Pons (tissue), 1 donor: ENCODE measurements at regions not wholly inside any gene's neighbourhood (a gene's known extent, or its start where the extent isn't known, plus 50 kb on each side); places are given as distances from the start of the nearest gene placed in this dataset.
"Not testable (repeated sequence)": the region's sequence is repeated elsewhere in the genome, so short reads cannot be mapped to it uniquely, and the experiment has no call there.

Experiments
- DNase-seq: peaks from one replicate; pipeline ENCODE4 v3.0.0-alpha.2; 2016; ENCODE audit warnings: low spot score

- not testable (repeated sequence) for DNase-seq
Observed at GRCh38 chr10:109809954-109810353, 113.4 kb downstream of the XPNPEP1 start.

DNA sequence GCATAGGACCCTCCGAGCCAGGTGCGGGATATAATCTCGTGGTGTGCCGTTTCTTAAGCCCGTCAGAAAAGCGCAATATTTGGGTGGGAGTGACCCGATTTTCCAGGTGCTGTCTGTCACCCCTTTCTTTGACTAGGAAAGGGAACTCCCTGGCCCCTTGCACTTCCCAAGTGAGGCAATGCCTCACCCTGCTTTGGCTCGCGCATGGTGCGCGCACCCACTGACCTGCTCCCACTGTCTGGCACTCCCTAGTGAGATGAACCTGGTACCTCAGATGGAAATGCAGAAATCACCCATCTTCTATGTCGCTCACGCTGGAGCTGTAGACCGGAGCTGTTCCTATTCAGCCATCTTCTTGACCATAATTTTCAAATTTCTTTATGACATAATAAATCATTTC, 122.1 kb downstream of the XPNPEP1 start:
- DNase-seq = not testable (repeated sequence)

- no peak for DNase-seq
Observed at GRCh38 chr10:109790647-109791046, 132.7 kb downstream of the XPNPEP1 start.

- DNase-seq = no peak
Observed at GRCh38 chr10:109784236-109784635, 139.1 kb downstream of the XPNPEP1 start.

DNA sequence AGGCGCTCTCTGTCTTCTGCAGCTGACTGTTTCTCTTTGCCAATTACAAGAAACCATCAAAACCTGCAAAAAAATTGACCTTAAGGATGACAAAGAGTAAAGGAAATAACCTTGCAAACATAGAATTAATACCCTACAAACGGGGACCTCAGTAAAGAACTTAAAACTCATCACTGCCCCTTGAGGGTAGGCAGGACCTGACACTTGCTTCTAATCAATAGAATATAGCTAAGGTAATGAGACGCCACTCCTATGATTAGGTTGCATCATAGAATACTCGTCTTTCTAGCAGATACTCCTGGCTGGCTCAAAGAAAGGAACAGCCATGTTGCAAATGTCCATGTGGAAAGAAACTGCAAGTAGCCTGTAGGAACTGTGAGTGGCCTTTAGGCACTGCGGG, 140.0 kb downstream of the XPNPEP1 start:
- DNase-seq = no peak

GRCh38 chr10:109780997-109781396, 142.3 kb downstream of the XPNPEP1 start:
- DNase-seq = no peak

- no peak for DNase-seq
Observed at GRCh38 chr10:109778993-109779392, 144.3 kb downstream of the XPNPEP1 start.

- DNase-seq = no peak
Observed at GRCh38 chr10:109774121-109774440, 149.2 kb downstream of the XPNPEP1 start.

DNA sequence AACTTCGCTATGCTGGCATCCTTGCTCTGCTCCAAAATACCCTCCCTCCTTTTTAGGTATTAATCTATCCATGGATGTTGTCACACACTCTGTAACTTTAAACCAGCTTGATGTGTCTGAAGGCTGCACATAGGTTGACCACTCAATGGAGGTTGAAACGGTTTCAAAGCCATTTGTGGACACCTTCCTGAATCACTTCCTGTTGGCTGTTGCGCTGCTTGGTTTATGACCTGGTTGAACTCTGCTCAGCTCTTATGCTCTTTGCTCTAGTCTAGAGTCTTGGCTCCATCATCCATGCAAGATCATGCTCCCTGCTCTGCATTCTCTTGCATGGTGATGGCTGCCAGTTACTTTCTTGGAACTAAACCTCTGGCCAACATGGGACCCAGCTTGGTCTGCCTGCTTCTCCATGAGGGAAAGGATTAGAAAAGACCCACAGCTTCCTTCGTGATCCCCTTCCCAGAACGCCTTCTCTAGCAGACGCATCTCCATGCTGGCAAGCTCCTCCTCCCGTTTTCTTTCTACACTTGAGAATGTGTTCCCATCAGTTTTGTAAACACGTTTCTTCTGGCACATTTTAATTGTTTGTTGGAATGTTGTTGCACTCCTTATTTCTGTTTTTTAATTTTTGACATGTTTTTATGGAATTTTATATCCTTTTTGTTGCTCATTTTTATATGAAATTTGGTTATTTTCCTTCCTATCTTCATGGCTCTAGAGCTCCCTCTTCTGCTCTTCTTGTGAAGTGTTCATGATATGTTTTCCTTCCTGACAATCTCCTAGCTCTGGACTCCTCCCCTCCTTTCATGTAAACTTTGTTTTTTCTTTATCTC, 149.8 kb downstream of the XPNPEP1 start:
- DNase-seq = peak; percentile 30

GRCh38 chr10:109770663-109771062, 152.6 kb downstream of the XPNPEP1 start:
- DNase-seq = peak; percentile 5

- DNase-seq = no peak
Observed at GRCh38 chr10:109769966-109770365, 153.3 kb downstream of the XPNPEP1 start.

- DNase-seq = no peak
Observed at GRCh38 chr10:109765838-109766237, 157.5 kb downstream of the XPNPEP1 start.

- no peak for DNase-seq
Observed at GRCh38 chr10:109762555-109762954, 160.8 kb downstream of the XPNPEP1 start.

- not testable (repeated sequence) for DNase-seq
Observed at GRCh38 chr10:109757670-109758069, 165.6 kb downstream of the XPNPEP1 start.

DNA sequence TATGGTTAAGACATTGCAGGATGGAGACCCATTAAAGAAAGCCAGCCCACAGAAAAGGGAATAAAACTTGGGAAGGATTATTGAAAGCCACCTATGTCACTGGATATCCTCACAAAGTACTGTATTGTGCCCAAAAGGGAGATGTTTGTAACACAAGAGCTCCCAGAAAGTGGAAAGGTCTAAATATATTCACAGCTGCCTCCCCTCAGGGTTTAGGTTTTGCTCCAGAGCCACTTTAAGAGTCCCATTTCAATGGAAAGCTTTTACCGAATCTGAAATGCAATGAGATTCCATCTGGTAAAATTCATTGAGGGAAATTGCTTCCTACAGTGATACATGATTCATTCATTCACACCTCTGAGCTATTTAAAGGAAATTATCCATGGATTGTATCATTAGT, 176.4 kb downstream of the XPNPEP1 start:
- DNase-seq = no peak

- no peak for DNase-seq
Observed at GRCh38 chr10:109744020-109744419, 179.3 kb downstream of the XPNPEP1 start.

DNA sequence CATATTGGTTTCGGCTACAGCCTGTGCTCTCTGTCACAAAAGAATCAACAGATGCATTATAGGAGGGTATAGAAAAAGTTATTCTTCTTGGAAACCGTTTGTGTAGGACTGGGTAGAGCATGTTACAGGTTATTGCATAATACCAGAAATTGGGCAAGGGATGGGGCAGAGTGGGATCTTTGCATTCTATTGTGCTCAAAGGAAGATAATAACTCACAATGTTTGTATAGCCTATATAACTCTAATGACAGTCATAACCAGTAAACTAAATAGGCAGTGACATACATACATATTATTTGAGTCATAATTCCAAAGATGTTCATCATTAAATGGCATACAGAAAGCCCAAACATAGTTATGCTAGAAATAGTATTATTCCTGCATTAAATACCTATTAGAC, 179.7 kb downstream of the XPNPEP1 start:
- no peak for DNase-seq

GRCh38 chr10:109743146-109743545, 180.2 kb downstream of the XPNPEP1 start:
- DNase-seq = no peak

DNA sequence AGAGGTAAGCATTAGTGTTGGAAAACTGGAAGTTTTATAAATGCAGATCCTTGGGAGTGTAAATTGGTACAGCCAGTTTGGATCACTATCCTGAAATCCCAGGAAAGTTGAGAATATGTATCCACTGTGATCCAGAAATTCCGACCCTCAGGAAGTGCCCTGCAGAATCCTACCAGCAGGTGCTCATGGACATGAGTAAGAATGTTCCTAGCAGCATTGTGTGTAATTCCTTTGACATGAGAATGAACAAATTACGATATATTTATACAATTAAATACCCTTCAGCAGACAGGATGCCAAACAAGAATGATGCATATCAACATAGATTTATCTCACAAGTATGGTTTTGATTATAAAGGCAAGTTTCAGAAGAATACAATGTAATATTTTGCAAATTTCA, 181.6 kb downstream of the XPNPEP1 start:
- DNase-seq = no peak

GRCh38 chr10:109740436-109740835, 182.9 kb downstream of the XPNPEP1 start:
- no peak for DNase-seq

GRCh38 chr10:109737626-109738025, 185.7 kb downstream of the XPNPEP1 start:
- DNase-seq = no peak

GRCh38 chr10:109737009-109737408, 186.3 kb downstream of the XPNPEP1 start:
- DNase-seq = no peak

GRCh38 chr10:109735776-109736175, 187.5 kb downstream of the XPNPEP1 start:
- no peak for DNase-seq

GRCh38 chr10:109732254-109732965, 190.9 kb downstream of the XPNPEP1 start:
- DNase-seq = no peak
